Stimulated activated CD4-positive, alpha-beta T cell treated with anti-CD3 and anti-CD28 coated beads, Interleukin-4, amount 100 ng/mL, for 4 hours (primary cell): ENCODE measurements at regions not wholly inside any gene's neighbourhood (a gene's known extent, or its start where the extent isn't known, plus 50 kb on each side); places are given as distances from the start of the nearest gene placed in this dataset.

ENCODE experiments used
- DNase-seq, 2 experiments: peaks; one replicate each; pipeline ENCODE4 v3.0.0-alpha.2; 2020

GRCh38 chr1:42096554-42096953, 56.7 kb upstream of the GUCA2B start:
- no peak for DNase-seq

GRCh38 chr1:42089246-42089645, 64.0 kb upstream of the GUCA2B start:
- no peak for DNase-seq

GRCh38 chr1:42086146-42086545, 67.1 kb upstream of the GUCA2B start:
- DNase-seq: no peak

- DNase-seq: no peak
Measured at GRCh38 chr1:42085596-42085995, 67.6 kb upstream of the GUCA2B start.

GRCh38 chr1:42081475-42081874, 71.7 kb upstream of the GUCA2B start:
- no peak for DNase-seq

GRCh38 chr1:42075179-42075578, 78.0 kb upstream of the GUCA2B start:
- DNase-seq: no peak

- no peak for DNase-seq
Measured at GRCh38 chr1:42070996-42071395, 82.2 kb upstream of the GUCA2B start.

GRCh38 chr1:42057800-42058199, 95.4 kb upstream of the GUCA2B start:
- no peak for DNase-seq

- no peak for DNase-seq
Measured at GRCh38 chr1:42056460-42056859, 96.8 kb upstream of the GUCA2B start.

GRCh38 chr1:42055061-42055460, 98.1 kb upstream of the GUCA2B start:
- DNase-seq: no peak

GRCh38 chr1:42052072-42052699, 101.0 kb upstream of the GUCA2B start:
- DNase-seq: no peak

- DNase-seq: no peak
Measured at GRCh38 chr1:42047508-42047880, 105.7 kb upstream of the GUCA2B start.

GRCh38 chr1:42046761-42047507, 106.3 kb upstream of the GUCA2B start:
- no peak for DNase-seq

- DNase-seq: no peak
Measured at GRCh38 chr1:42044346-42044745, 108.9 kb upstream of the GUCA2B start.

GRCh38 chr1:42043811-42044210, 109.4 kb upstream of the GUCA2B start:
- no peak for DNase-seq

- no peak for DNase-seq
Measured at GRCh38 chr1:42043182-42043581, 110.0 kb upstream of the GUCA2B start.

GRCh38 chr1:42041031-42041430, 112.2 kb upstream of the GUCA2B start:
- DNase-seq: no peak

GRCh38 chr1:42040159-42040558, 113.1 kb upstream of the GUCA2B start:
- no peak for DNase-seq

- no peak for DNase-seq
Measured at GRCh38 chr1:42038261-42038660, 114.9 kb upstream of the GUCA2B start.

- no peak for DNase-seq
Measured at GRCh38 chr1:42037586-42037985, 115.6 kb upstream of the GUCA2B start.

- DNase-seq: no peak
Measured at GRCh38 chr1:42037161-42037560, 116.0 kb upstream of the GUCA2B start.

- peak; percentile 97 to 100 for DNase-seq
Measured at GRCh38 chr1:42035830-42036604, 117.2 kb upstream of the GUCA2B start.

- peak in 1 of 2 experiments; percentile 58 for DNase-seq
Measured at GRCh38 chr1:42035205-42035829, 116.6 kb upstream of the HIVEP3 start.

- no peak for DNase-seq
Measured at GRCh38 chr1:42034426-42034825, 115.7 kb upstream of the HIVEP3 start.
